Adrenal gland (tissue), 9 donors: ENCODE measurements at regions not wholly inside any gene's neighbourhood (a gene's known extent, or its start where the extent isn't known, plus 50 kb on each side); places are given as distances from the start of the nearest gene placed in this dataset.

Experiments
- DNase-seq, 7 donors: peaks; one replicate each; pipeline ENCODE4 v3.0.0-alpha.2; 2019 to 2020
- H3K27ac ChIP-seq, 5 donors: fragments of 200-600 bp; sonication (generic) in 4 of 5; 1 replicate in 3 of 5; 2 replicates in 2 of 5; pipeline versions ENCODE4 v1.5.1 to v1.8.0; 2016 to 2020; ENCODE audit warnings: mild to moderate bottlenecking in 1 of 5
- H3K27me3 ChIP-seq: fragments of 200-600 bp; 2 replicates; pipeline ENCODE4 v1.8.0; 2021
- H3K36me3 ChIP-seq, 2 donors: fragments of 200-600 bp; replicated peaks in 1 of 2; 1 replicate in 1 of 2; 2 replicates in 1 of 2; pipeline versions ENCODE4 v1.5.1 to v1.8.0; 2018 to 2022
- H3K4me1 ChIP-seq, 2 donors: fragments of 200-600 bp; replicated peaks in 1 of 2; 1 replicate in 1 of 2; 2 replicates in 1 of 2; pipeline versions ENCODE4 v1.5.1 to v1.8.0; 2018 to 2021
- H3K4me3 ChIP-seq, 4 donors: fragments of 200-600 bp; sonication (generic) in 3 of 4; one replicate each; pipeline ENCODE4 v1.5.1; 2016 to 2018
- H3K9me3 ChIP-seq, 3 donors: fragments of 200-600 bp; sonication (generic) in 1 of 3; replicated peaks in 1 of 3; 1 replicate in 2 of 3; 2 replicates in 1 of 3; pipeline versions ENCODE4 v1.5.1 to v1.8.0; 2016 to 2021
- CTCF ChIP-seq, 6 experiments: fragments of 450-650 bp in 4 of 6; fragments of 200-600 bp in 2 of 6; sonication (generic) in 1 of 6; IDR thresholded peaks; 1 replicate in 5 of 6; 2 replicates in 1 of 6; pipeline versions ENCODE4 v1.5.1 to v1.8.0; 2016 to 2021; ENCODE audit warnings: antibody characterized with exemption in 6 of 6, mild to moderate bottlenecking in 2 of 6, moderate library complexity in 1 of 6
- POLR2A ChIP-seq, 2 donors: fragments of 450-650 bp; IDR thresholded peaks; one replicate each; pipeline ENCODE4 v1.6.1; 2017; ENCODE audit warnings: antibody characterized with exemption in 2 of 2, mild to moderate bottlenecking in 2 of 2, moderate library complexity in 1 of 2
- WGBS, 4 donors: extraction: QIAGEN DNeasy Blood & Tissue Kit in 2 of 4; methylation state at CpG; one replicate each; pipeline versions ENCODE4 v1.1.5 to v1.1.7; 2013 to 2017; 5-methylcytosine and 5-hydroxymethylcytosine counted together
- intact Hi-C, 2 donors: fragments of 100-400 bp; cut with DNase I; formaldehyde crosslinking; loops; one replicate each; pipeline versions ENCODE4 v1.14.1 to v1.15.0; 2022 to 2023
- donor health status: healthy with polysubstance abuse.
- donor health status: Bipolar disorder and iron deficiency.
- donor health status: DM: yes; HTN: yes; CAD: no.
- donor health status: DM: no; HTN: no; CAD: no.
- donor health status: DM: no; HTN: no; CAD: no.

- peak in 1 of 7 donors; percentile 19 for DNase-seq
- Histone ChIP-seq H3K27ac (peak overlapping the region in 1 of 5 donors; percentile 8), H3K4me3 (no peak overlapping the region), H3K9me3 (peaks cover 0 to 8% (median 0%) of the 10 kb centered on the region in 3 donors), H3K4me1 (no peaks in the 10 kb centered on the region), H3K36me3 (no peaks in the 10 kb centered on the region), H3K27me3 (no peaks in the 10 kb centered on the region)
- TF ChIP-seq POLR2A (IDR thresholded peaks at IDR 0.05) (no peak), CTCF (IDR thresholded peaks at IDR 0.05) (no peak)
- intact Hi-C loops = no loop called here
- 48 to 79% (median 63%) methylated on average over 2 of the region's 2 CpGs for WGBS, 4 donors
These were observed 301.9 kb downstream of the AHR start for GRCh38 chr7:17600340-17600752.

- peaks cover 0 to 8% (median 0%) of the 10 kb centered on the region in 3 donors for H3K9me3 ChIP-seq
- H3K4me1 ChIP-seq = no peaks in the 10 kb centered on the region
- H3K27ac ChIP-seq = no peak overlapping the region
- 81 to 96% (median 91%) methylated on average over 1 of the region's 1 CpG for WGBS, 4 donors
- no peak overlapping the region for H3K4me3 ChIP-seq
- intact Hi-C loops = no loop called here
- no peaks in the 10 kb centered on the region for H3K27me3 ChIP-seq
- H3K36me3 ChIP-seq = no peaks in the 10 kb centered on the region
- TF ChIP-seq CTCF (IDR thresholded peaks at IDR 0.05) = no peak
- TF ChIP-seq POLR2A (IDR thresholded peaks at IDR 0.05) = no peak
- DNase-seq = no peak
These were observed 303.5 kb downstream of the AHR start for GRCh38 chr7:17601921-17602320.

GRCh38 chr7:17608114-17608833 lies 309.8 kb downstream of the AHR start:
- H3K27me3 ChIP-seq = no peaks in the 10 kb centered on the region
- TF ChIP-seq CTCF (IDR thresholded peaks at IDR 0.05) (no peak), POLR2A (IDR thresholded peaks at IDR 0.05) (no peak)
- no peak for DNase-seq
- H3K9me3 ChIP-seq = peaks cover 0 to 8% (median 0%) of the 10 kb centered on the region in 3 donors
- intact Hi-C loops = no loop called here
- H3K27ac ChIP-seq = peak overlapping the region in 2 of 5 donors; percentile 17 to 21
- 35 to 53% (median 37%) methylated on average over 1 of the region's 1 CpG for WGBS, 4 donors
- H3K36me3 ChIP-seq = no peaks in the 10 kb centered on the region
- H3K4me1 ChIP-seq = peaks cover 7 to 10% of the 10 kb centered on the region in 2 donors
- no peak overlapping the region for H3K4me3 ChIP-seq

- no peaks in the 10 kb centered on the region for H3K36me3 ChIP-seq
- TF ChIP-seq POLR2A (IDR thresholded peaks at IDR 0.05) (no peak), CTCF (IDR thresholded peaks at IDR 0.05) (no peak)
- WGBS, 4 donors = 54 to 71% (median 68%) methylated on average over 4 of the region's 4 CpGs
- H3K9me3 ChIP-seq = no peaks in the 10 kb centered on the region
- H3K4me1 ChIP-seq = peaks cover 7 to 10% of the 10 kb centered on the region in 2 donors
- no peaks in the 10 kb centered on the region for H3K27me3 ChIP-seq
- no peak for DNase-seq
- no peak overlapping the region for H3K27ac ChIP-seq
- intact Hi-C loops = no loop called here
- no peak overlapping the region for H3K4me3 ChIP-seq
These were observed 313.2 kb downstream of the AHR start for GRCh38 chr7:17611611-17612010.
